Medulla oblongata (tissue), 1 donor: ENCODE measurements at regions not wholly inside any gene's neighbourhood (a gene's known extent, or its start where the extent isn't known, plus 50 kb on each side); places are given as distances from the start of the nearest gene placed in this dataset.

ENCODE experiments used
- DNase-seq: peaks from one replicate; pipeline ENCODE4 v3.0.0-alpha.2; 2015; ENCODE audit errors: extremely low spot score

DNA sequence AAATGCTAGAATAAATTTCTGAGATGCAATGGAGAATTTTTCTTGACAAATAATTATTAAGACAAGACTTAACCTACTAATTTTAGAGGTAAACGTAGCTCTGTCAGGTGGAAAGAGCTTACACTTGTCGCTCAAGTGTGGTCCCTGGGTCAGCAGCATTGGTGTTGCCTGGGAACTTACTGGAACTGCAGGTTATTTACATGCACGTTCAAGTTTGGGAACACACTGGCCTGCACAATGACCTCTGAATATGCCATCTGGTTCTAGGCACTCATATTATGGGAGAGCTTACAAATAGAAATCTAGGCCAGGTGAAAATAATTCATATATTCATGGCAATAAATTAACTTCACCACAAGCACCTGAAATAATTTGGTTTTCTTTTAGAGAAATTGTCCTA, 88.5 kb upstream of the BCL9 start:
- DNase-seq: no peak

- no peak for DNase-seq
Measured at GRCh38 chr1:147463022-147463421, 78.3 kb upstream of the BCL9 start.

DNA sequence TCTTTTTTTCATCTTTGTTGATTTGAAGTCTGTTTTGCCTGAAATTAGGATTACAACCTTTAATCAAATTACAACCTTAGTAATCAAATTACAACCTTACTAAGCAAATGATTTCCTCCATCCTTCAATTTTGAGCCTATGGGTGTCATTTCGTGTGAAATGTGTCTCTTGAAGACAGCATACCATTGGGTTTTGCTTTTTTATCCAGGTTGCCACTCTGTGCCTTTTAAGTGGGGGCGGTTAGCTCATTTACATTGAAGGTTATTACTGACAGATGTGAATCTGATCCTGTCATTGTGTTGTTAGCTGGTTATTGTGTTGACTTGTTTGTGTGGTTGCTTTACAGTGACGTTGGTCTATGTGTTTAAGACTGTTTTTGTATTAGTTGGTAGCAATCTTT, 74.8 kb upstream of the BCL9 start:
- DNase-seq: no peak

- DNase-seq: no peak
Measured at GRCh38 chr1:147470079-147470478, 71.2 kb upstream of the BCL9 start.

DNA sequence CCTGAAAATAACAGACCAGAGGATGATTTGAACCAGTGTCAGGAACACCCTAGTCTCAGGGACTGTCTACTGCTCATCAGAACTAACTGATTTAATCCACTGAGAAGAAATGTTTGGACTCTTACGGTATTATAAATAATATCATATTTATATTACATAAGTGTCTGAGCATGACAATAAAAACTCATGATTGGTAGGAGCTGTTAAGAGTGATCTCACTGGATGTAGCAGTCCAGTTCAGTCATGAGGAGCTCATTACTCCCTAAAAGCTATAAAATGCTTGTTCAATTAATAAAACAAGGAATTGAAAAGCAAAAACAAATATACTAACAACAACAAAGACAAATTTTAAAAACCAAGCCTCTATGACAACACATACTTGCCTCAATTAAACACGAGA, 68.8 kb upstream of the BCL9 start:
- no peak for DNase-seq

GRCh38 chr1:147472966-147473732, 68.2 kb upstream of the BCL9 start:
- DNase-seq: no peak

DNA sequence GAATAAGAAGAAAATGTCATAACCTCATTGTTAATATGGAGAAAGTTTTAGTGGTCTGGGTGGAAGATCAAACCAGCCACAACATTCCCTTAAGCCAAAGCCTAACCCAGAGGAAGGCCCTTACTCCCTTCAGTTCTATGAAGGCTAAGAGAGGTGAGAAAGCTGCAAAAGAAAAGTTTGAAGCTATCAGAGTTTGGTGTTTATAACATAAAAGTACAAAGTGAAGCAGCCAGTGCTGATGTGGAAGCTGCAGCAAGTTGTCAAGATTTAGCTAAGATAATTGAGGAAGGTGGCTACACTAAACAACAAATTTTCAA, 67.6 kb upstream of the BCL9 start:
- DNase-seq: no peak

DNA sequence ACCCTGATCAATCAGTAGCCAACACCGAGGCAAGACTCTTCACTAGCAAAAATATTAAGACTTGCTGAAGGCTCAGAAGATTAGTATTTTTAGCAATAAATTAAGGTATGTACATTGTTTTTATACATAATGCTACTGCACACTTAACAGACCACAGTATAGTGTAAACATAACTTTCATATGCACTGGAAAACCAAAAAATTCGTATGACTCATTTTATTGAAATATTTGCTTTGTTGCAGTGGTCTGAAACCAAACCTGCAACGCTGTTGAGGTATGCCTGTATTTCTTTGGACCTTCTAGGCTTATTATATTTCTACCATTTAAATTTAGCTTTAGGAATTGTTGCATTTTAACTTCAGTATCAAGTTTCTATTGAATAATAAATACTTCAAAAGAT, 65.8 kb upstream of the BCL9 start:
- no peak for DNase-seq

GRCh38 chr1:147478521-147478920, 62.8 kb upstream of the BCL9 start:
- DNase-seq: no peak

DNA sequence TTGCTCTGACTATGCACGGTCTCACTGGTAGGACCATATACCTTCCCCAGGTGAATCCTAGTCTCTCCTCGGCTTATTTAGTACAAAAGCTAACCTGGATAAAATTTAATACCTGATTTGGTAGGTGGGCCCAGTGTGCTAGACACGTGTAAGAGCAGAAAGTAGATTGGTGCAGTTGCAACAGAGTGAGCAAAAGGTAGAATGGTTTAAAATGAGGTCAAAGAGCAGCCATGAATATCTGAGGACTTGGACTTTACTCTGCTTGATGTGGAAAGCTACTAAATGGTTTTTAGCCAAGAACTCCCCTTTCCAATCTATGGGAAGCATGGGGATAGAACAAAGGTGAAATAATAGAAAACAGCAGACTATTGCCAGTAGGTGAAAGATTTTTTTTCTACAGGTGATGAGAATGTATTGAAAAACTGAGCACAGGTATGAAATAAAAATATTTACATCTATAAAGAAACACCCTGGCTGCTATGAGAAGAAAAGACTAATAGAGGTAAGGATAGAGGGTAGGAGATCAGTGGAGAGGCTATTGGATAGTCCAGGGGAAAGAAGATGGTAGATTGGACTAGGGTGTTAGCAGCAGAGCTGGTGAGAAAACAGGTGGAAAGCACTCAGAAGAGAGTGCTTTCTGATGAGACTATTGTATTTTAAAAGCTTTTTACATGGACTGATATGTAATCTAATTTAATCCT, 61.3 kb upstream of the BCL9 start:
- no peak for DNase-seq

GRCh38 chr1:147480565-147480935, 60.8 kb upstream of the BCL9 start:
- DNase-seq: no peak

GRCh38 chr1:147486876-147487656, 54.2 kb upstream of the BCL9 start:
- no peak for DNase-seq

GRCh38 chr1:147491098-147491497, 50.2 kb upstream of the BCL9 start:
- no peak for DNase-seq
